ENCODE measurements at regions not wholly inside any gene's neighbourhood (a gene's known extent, or its start where the extent isn't known, plus 50 kb on each side); places are given as distances from the start of the nearest gene placed in this dataset.
"Not testable (repeated sequence)": the region's sequence is repeated elsewhere in the genome, so short reads cannot be mapped to it uniquely, and the experiment has no call there.

GRCh38 chr10:7026818-7027217, 384.0 kb downstream of the SFMBT2 start:
- DNase-seq: no peak

- no peak for DNase-seq
Measured at GRCh38 chr10:7025296-7025695, 385.5 kb downstream of the SFMBT2 start.

GRCh38 chr10:7015457-7015856, 395.4 kb downstream of the SFMBT2 start:
- no peak for DNase-seq

DNA sequence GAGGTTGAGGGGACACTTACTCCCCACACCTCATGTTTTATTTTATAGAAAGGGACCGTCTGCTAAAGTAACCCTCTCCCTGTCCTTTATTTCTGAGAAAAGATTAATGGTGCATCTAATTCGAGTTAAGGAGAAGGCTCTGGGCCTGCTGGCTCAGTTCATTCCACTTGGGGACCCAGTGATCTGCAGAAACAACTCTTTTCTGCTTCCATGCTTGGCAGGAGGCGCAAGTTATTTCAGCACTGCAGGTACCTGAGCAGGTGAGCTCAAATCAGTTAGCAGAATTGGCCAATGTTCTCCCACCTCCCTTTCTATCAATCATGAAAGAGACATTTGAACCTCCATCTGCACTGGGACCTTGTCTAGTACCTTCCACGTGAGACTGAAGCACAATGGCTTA, 396.1 kb downstream of the SFMBT2 start:
- no peak for DNase-seq

DNA sequence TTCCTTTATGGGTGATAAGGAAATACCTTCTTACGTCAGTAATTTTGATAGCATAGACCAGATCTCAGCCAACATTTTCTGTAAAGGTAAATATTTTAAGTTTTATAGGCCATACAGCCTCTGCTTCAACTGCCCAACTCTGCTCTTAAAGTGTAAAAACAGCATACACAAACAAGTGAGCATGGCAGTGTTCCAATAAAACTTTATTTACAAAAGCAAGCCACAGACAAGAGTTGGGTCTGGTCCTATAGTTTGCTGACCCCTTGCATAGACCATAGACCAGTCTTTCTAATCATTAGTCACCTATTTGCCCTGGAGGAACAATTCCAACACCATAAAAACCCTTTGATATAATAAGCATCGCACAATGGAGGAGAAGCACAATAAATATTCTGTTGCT, 398.8 kb downstream of the SFMBT2 start:
- DNase-seq: no peak

DNA sequence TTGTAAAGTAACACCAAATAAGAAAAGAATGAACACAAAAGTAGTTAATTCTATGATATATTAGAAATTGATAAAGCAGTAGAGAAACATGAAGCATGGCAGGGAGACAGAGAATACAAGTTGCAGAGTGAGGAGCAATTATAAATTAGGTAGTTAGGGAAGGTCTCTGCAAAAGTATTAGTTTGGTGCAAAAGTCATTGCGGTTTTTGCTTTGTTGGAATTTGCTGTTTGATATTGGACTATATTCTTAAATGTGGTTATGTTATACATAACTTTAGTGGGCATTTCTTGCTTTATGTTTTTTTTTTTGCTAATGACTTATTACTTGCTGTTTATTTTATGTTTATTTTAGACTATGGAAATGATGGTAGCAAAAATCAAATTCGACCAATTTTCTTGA, 402.2 kb downstream of the SFMBT2 start:
- DNase-seq: no peak

DNA sequence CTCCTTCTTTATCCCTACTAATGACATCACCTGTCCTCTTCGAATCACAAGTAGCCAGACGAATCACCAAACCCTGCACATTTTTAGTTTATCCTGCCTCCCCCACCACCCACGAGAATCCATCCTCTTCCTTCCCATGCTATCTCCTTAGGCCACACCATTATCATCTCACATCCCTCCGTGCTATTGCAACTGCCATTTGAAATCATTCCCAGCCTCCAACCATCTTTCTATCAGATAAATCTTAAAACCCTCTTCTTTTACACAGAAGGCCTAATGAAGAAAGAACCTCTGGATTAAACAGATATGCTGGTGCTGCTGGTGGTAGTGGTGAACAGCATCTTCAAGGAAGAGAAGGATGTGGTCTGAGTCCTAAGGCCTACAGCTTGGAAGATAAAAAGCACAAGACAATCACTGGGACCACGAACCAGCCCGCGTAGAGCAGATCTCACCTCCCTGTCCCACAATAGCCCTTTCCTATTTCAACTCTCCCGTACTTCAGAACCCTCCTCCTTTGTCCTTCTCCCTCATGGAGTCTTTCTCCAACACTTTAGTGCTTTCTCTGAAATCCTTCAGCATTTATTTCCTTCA, 403.1 kb downstream of the SFMBT2 start:
- DNase-seq: no peak

DNA sequence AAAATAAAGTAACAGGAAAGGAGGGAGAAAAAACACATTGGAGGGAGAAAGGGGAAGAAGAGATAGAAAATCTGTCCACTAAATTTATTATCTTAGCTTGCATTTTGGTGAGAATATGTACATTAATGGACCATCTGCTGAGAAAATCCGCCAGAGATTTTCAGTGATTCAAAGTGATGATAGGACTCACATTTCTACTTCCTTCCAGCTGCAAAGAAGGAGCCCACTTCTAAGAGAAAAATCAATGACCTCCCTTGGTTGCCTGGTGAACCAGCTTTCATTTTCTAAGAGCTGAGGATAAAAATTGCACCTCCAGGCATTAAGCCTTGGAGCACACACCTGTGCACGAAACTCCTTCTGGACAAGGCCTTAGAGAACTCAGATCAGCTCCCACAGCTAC, 404.3 kb downstream of the SFMBT2 start:
- no peak for DNase-seq

GRCh38 chr10:7003831-7004395, 406.9 kb downstream of the SFMBT2 start:
- DNase-seq: no peak

DNA sequence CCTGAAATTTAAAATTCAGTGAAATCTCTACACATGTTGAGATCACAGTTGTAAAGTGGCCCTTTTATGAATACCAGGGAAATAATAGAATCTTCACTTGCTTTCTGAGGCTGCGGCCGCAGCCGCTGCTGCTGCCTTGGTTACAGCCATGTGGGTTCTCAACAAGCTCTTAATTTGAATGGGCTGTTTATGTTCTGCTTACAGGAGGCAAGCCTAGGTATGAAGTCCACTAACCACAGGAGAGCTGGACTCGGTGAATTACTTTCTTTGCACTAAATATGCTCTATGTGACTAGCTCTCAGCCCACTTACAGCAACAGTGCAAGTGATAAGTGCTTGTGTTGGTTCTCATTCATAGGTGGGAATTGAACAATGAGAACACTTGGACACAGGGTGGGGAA, 410.8 kb downstream of the SFMBT2 start:
- no peak for DNase-seq

DNA sequence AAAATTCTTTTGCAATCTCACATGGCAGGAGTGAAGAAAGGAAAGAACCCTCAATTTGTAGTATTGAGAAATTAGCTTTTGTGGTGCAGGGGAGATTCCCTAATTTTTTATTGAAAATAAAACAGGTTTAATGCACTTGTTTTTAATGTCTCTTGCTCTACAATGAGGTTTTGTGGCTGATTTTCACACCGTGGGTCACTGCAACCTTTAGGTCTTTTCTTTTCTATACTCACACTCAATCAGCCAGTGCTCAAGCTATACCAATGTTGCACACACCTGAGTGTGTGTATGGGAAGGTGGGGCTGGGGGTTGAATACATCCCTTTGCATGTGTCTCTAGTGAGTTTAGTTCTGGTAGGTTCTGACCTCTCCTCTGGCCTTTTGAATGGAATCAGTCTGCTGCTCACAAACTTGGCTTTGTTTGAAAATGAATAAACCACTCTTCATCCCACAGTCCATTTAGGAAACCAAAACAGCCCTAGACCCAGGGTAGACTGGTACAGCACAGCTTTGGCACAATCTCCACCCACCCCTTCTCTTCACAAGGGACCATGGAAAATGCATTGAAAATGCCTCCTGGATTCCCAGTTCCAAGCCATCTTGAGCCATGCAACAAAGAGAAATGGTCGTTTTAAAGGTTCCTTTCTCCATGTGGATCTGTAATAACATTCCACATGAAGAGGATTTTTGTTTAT, 411.5 kb downstream of the SFMBT2 start:
- no peak for DNase-seq

GRCh38 chr10:6997509-6997908, 413.3 kb downstream of the SFMBT2 start:
- DNase-seq: no peak

DNA sequence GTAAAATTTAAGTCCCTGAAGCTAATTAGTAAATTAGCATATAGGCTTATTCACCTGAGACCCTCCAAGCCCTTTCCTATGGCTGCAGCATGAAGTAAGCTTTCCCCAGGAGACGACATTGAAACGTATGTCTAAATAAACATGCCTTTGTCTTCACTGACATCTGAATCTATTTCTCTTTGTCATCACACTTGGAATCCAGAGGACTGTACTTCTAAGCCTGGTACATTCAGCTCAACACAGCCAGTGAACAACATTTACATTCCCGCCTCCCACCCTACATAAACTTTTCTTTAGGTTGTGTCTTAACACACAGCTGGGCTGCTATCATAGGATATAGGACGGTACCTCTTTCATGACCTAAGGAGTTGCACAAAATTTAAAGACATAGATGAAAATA, 414.4 kb downstream of the SFMBT2 start:
- no peak for DNase-seq

DNA sequence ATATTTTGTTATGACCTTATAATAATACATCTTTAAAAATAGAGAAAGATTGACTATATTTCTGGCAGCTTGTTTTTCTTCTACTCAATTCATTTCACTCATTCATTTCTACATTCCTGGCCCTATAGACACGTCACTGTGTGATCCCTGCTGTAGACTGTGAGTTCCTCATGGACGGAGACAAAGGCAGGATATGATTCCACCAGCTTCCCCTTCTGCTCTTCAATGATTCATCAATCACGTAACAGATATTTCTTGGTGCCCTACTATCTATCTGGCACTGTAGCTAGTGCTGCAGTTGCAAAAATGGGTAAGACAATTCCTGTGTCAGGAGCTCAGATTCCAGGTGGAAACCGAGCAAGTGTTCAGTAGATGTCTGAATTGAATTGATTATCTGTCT, 415.0 kb downstream of the SFMBT2 start:
- DNase-seq: no peak

- no peak for DNase-seq
Measured at GRCh38 chr10:6995341-6995740, 415.3 kb upstream of the PRKCQ start.

DNA sequence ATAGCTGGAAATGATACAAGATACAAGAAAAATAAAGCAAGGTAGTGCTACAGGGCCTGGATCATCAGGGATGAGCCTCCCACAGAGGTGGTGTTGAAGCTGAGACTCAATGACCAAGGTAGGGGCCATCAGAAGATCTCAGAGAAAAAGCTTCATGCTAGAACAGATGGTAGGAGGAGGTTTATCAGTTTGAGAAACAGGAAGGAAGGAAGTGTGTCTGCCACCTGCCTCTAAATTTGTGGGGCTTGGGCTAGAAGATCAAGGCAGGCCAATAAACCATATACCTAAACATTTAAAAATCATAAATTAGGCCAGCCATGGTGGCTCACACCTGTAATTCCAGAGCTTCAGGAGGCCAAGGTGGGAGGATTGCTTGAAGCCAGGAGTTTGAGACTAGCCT, 410.8 kb upstream of the PRKCQ start:
- no peak for DNase-seq

DNA sequence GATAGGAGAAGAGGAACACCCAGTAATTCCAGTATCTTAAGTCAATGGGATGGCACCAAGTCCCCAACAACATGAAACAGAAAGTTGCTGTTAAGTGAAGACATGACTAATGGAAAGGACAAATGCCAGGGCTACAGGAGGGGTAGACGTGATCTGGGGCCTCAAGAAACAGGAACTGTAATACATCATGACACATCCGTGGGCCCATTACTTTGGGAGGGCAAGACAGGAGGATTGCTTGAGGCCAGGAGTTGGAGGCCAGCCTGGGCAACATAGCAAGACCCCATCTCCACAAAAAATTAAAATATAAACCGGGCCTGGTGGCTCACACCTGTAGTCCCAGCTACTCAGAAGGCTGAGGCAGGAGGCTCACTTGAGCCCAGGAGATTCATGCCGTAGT, 408.6 kb upstream of the PRKCQ start:
- DNase-seq: no peak

- no peak for DNase-seq
Measured at GRCh38 chr10:6987536-6987945, 407.5 kb upstream of the PRKCQ start.

DNA sequence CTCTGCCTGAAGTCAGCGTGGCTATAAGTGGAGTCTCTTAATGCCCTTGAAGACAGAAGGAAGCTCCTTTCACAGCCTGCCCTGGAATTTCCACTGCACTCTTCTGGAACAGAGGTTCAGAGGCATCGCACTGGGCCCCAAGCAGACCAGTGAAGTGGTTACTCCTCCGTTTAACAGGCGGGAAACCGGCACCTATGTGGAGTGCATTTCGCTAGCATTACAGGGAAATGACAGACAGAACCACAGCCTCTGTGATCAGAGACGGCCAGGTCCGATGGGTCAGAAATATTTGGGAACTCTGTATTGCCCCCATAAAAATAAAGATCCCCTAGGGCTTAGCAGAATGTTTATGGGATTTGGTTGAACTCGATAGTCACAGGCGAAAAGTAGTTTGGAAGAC, 406.9 kb upstream of the PRKCQ start:
- no peak for DNase-seq

GRCh38 chr10:6985644-6986043, 405.6 kb upstream of the PRKCQ start:
- DNase-seq: no peak

GRCh38 chr10:6984971-6985370, 404.9 kb upstream of the PRKCQ start:
- DNase-seq: no peak

- DNase-seq: not testable (repeated sequence)
Measured at GRCh38 chr10:6984016-6984415, 403.9 kb upstream of the PRKCQ start.

- DNase-seq: no peak
Measured at GRCh38 chr10:6980353-6980752, 400.3 kb upstream of the PRKCQ start.

DNA sequence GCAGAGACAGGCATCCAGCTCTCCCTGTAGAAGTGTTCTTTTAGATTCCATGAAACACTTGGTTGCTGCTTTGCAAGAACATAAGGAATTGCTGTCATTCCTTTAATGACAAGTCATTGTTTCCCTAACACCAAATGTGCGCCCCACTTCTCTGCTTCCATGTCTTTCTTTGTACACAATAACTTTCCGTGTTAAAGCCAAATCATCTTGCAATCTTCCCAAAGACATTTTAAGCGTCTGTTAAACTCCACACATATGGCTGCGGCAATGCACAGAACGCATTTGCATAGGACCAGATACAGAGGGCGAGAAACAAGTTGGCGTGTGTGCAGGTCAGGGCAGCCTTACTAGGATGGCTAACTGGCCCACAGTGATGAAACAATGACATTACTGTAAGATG, 399.3 kb upstream of the PRKCQ start:
- no peak for DNase-seq

DNA sequence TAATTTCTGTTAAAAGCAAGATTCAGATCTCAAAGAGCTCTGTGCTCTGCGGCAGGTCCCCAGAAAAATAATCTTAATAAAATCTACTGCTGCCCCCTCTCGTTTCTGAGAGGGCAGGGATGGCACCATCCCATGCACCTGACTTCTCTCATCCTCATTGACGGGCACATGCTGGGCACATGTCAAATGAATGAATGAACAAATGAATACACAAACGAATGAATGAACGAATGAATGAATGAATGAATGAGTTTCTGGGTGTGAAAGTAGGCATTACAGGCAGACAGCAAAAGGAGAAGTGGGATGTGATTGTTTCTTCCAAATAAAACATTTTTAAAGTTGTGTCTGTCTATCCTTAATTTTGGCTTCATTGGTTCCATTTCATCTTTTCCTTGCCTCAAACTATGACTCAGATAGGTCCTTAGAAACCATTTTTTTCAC, 398.1 kb upstream of the PRKCQ start:
- no peak for DNase-seq
